Motor neuron (in vitro differentiated cells): ENCODE measurements at regions not wholly inside any gene's neighbourhood (a gene's known extent, or its start where the extent isn't known, plus 50 kb on each side); places are given as distances from the start of the nearest gene placed in this dataset.
"Not testable (repeated sequence)": the region's sequence is repeated elsewhere in the genome, so short reads cannot be mapped to it uniquely, and the experiment has no call there.

Experiments
- ATAC-seq, 8 experiments: fragments of 200-7000 bp; cut with Tn5 transposase; replicated peaks in 6 of 8; 2 replicates each; pipeline ENCODE4 v1.8.0; 2021; ENCODE audit warnings: mild to moderate bottlenecking in 8 of 8, moderate library complexity in 8 of 8
- H3K27ac ChIP-seq, 2 donors: fragments of 250-450 bp; sonication (Bioruptor Pico); 2 replicates each; pipeline ENCODE4 v1.9.0; 2021; ENCODE audit warnings: antibody characterized with exemption in 2 of 2, mild to moderate bottlenecking in 2 of 2, moderate library complexity in 1 of 2
- H3K4me1 ChIP-seq, 2 donors: fragments of 250-450 bp; sonication (Bioruptor Pico); replicated peaks in 1 of 2; 2 replicates each; pipeline ENCODE4 v1.6.1; 2021; ENCODE audit warnings: antibody characterized with exemption in 2 of 2, mild to moderate bottlenecking in 2 of 2, moderate library complexity in 1 of 2
- H3K4me3 ChIP-seq, 5 donors: fragments of 250-450 bp; sonication (Bioruptor Pico); 2 replicates each; pipeline ENCODE4 v1.9.0; 2021; ENCODE audit warnings: antibody characterized with exemption in 5 of 5, mild to moderate bottlenecking in 5 of 5, moderate library complexity in 4 of 5
- WGBS, 10 experiments: fragments of 450-650 bp; shearing (Covaris generic); methylation state at CpG; one replicate each; pipeline ENCODE4 v1.0.0; 2022; 5-methylcytosine and 5-hydroxymethylcytosine counted together
- in situ Hi-C, 9 experiments: fragments of 400-800 bp; cut with MboI; loops; one replicate each; pipeline ENCODE4 v1.15.0; 2021; ENCODE audit warnings: low sequenced_read_pairs in 9 of 9, low pct_unique_long_range_greater_than_20kb in 2 of 9; ENCODE audit not compliant: unreplicated experiment in 9 of 9

DNA sequence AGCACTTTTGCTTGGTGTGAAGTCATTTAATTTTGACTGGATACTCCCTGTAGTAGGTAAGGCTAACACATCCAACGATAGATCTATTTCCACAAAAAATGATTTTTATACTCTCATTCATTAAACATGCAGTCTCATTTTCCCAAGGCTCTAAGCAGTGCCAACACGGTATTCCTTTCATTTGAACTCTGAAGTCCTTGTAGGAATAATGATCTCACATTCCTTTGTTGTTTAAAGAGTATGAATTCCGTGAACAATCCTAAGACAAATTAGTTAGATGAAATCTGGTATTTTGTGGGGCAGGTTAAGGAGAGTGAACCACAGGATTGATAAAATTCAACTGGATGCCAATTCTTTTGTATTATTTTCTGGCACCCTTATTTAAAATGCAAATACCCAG lies 66.6 kb downstream of the LACC1 start:
- H3K27ac ChIP-seq, result no peak overlapping the region
- in situ Hi-C loops, result no loop called here
- 13 to 100% (median 85%) methylated on average over 1 to 3 of the region's 3 CpGs for WGBS, 10 experiments
- H3K4me3 ChIP-seq, result no peak overlapping the region
- no peak for ATAC-seq
- H3K4me1 ChIP-seq, result no peaks in the 10 kb centered on the region

DNA sequence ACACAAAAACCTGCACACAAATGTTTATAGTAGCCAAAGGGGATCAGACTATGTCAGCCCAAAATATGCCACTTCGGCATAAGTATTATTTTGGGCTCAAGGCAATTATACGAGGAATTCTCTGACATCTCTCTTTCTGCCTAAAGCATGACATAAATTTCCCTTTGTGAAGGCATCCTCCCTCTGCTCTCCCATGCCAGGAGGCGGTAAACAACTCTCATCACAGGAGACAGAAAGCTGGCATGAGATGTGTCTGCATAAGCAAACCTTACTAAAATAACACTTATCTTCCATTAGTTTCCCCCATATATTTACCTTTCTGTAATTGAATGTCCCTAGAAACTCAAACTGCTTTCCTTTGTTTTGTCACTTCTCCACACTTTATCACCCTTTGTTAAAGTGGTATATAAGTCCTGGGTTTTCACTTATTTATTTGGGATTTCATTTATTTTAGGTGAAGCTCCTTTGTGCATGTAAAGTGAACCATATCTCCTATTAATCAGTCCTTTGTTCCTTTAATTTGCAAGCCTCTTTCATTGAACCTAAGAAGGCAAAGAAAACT lies 68.3 kb downstream of the LACC1 start:
- in situ Hi-C loops, result no loop called here
- 22 to 100% (median 75%) methylated on average over 1 to 3 of the region's 3 CpGs for WGBS, 10 experiments

DNA sequence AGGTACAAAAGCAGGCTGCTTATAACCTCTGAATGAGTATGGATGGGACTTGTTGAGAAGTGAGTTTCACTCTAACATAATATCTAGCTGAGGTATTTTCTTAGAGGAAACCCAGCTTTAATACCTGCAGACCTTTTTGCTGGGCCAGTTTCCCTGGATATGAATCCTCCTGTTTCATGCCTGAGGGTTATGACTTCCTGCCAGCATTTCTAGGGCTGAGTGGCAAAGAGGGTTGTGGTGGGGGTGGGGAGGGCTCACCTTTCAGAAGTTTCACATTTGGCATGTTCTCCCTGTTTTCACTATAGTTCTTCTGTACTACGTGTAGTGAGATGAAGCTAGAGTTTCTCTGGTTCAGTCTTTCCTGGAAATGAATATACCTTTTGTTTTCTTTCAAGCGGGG lies 73.7 kb downstream of the LACC1 start:
- 20 to 100% (median 88%) methylated on average over 1 to 2 of the region's 2 CpGs; no CpG with 5 or more reads in 2 of the 10 experiments for WGBS, 10 experiments
- no peak for ATAC-seq
- no peak overlapping the region for H3K4me3 ChIP-seq
- no peak overlapping the region for H3K27ac ChIP-seq
- no peaks in the 10 kb centered on the region for H3K4me1 ChIP-seq
- in situ Hi-C loops, result no loop called here

More for the DNA sequence above, 68.3 kb downstream of the LACC1 start:
- Histone ChIP-seq H3K4me3 (no peak overlapping the region), H3K27ac (no peak overlapping the region), H3K4me1 (no peaks in the 10 kb centered on the region)
- no peak for ATAC-seq

DNA sequence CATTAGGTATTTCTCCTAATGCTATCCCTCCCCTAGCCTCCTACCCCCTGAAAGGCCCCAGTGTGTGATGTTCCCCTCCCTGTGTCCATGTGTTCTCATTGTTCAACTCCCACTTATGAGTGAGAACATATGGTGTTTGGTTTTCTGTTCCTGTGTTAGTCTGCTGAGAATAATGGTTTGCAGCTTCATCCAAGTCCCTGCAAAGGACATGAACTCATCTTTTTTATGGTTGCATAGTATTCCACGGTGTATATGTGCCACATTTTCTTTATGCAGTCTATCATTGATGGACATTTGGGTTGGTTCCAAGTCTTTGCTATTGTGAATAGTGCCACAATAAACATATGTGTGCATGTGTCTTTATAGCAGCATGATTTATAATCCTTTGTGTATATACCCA lies 77.3 kb downstream of the LACC1 start:
- H3K27ac ChIP-seq, ATAC-seq, in situ Hi-C loops, H3K4me1 ChIP-seq, H3K4me3 ChIP-seq: not testable (repeated sequence)
- WGBS, 10 experiments, result 0 to 80% methylated on average over 1 of the region's 1 CpG; no CpG with 5 or more reads in 8 of the 10 experiments

DNA sequence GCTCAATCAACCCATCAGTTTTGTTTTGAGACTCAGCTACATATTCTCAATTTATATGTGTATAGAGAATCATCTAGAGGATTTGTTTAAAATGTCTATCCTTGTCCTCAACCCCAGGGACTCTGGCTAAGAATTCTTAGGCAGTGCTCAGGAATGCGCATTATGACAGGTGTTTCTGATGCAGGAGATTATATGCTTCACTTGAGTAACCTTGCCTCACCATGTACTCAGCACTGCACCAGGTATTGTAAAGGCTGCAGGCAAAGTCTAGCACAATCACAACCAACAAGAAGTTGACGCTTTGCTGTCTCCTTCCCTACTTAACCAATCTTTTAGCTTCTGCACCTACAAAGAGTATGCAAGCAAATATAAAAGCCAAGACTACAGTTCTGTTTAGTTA lies 79.6 kb downstream of the LACC1 start:
- WGBS, 10 experiments, result 33 to 100% (median 93%) methylated on average over 1 to 2 of the region's 2 CpGs; no CpG with 5 or more reads in 2 of the 10 experiments
- Histone ChIP-seq H3K4me1 (peaks cover 0 to 3% of the 10 kb centered on the region in 2 donors), H3K4me3 (no peak overlapping the region), H3K27ac (no peak overlapping the region)
- ATAC-seq, result no peak
- in situ Hi-C loops, result no loop called here

DNA sequence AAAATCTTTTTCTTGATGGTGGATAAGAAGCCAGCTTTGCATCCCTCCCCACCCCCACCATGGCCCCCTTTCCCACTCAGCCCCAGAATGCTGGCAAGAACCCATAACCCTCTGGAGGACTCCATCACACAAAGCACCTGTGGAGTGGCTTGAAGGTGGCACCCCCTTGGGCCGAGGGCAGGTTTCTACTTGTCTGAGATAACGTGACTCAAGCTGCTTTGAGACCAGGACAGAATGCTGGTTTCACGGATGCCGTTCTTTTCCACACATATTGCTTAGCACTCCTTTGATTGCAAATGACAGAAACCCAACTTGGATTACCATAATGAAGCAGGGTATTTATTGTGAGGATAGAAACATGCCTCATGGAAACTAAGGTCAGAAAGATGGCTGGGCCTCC lies 82.2 kb downstream of the LACC1 start:
- no peak overlapping the region for H3K4me3 ChIP-seq
- no peak for ATAC-seq
- in situ Hi-C loops, result no loop called here
- no peak overlapping the region for H3K27ac ChIP-seq
- 90 to 93% methylated on average over 2 to 3 of the region's 4 CpGs; no CpG with 5 or more reads in 8 of the 10 experiments for WGBS, 10 experiments
- peaks cover 0 to 3% of the 10 kb centered on the region in 2 donors for H3K4me1 ChIP-seq

DNA sequence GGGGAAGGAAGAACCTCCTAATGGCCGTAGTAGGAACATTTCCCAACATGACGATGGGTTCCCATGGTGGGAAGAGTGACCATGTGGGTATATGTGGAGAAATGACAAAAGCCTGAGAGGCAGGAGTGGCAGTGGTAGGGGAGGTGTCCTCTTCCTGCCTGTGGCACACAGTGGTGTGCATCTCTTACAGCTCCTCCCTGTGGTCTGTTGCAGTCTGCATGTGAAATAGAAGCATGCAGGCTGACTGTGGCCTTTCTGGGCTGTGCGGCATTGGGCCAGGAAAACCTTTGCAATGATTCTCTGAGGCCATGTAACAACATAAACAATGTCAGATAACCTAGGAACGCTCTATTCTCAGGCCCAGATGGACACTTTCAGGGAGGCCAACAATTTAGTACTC lies 84.0 kb downstream of the LACC1 start:
- WGBS, 10 experiments, result 60 to 100% (median 86%) methylated on average over 1 to 4 of the region's 4 CpGs; no CpG with 5 or more reads in 2 of the 10 experiments
- in situ Hi-C loops, result no loop called here
- no peaks in the 10 kb centered on the region for H3K4me1 ChIP-seq
- ATAC-seq, result peak in 2 of 8 experiments; percentile 86 to 93
- no peak overlapping the region for H3K4me3 ChIP-seq
- H3K27ac ChIP-seq, result no peak overlapping the region

DNA sequence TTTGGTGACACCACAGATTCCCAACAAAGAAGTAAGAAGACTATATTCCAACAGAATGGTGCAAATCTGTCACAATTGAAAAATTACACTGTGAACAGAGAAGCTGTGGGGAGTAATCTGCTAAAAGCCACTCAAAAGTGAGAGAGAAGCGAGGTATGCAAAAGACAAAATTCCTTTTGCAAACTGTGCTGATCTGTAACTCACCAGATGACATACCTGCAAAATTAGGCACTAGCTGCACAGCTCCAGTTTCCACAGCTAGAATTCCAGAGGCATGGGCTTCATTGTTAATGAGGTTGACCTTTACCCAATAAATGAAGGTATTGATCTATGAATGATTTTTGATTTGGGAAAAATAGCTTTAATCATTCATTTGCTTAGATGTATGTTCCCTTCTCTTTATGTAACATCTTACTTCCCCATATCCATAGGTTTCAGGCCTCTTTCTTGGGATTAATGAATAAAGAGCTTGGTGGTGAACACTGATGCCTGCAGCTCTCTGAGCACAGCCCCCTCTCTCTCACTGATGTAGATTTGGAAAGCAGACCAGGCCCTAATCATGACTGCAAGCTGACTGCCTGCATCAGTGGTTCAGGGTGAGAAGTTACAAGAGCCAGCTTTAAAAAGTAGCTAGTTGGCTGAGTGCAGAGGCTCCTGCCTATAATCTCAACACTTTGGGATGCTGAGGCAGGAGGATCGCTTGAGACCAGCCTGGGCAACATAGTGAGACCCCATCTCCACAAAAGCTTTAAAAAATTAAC lies 85.2 kb downstream of the LACC1 start:
- in situ Hi-C loops, result no loop called here
- H3K4me1 ChIP-seq, result no peaks in the 10 kb centered on the region
- H3K27ac ChIP-seq, result no peak overlapping the region
- ATAC-seq, result no peak
- no peak overlapping the region for H3K4me3 ChIP-seq
- WGBS, 10 experiments, result 78 to 100% (median 100%) methylated on average over 1 to 2 of the region's 2 CpGs; no CpG with 5 or more reads in 3 of the 10 experiments

DNA sequence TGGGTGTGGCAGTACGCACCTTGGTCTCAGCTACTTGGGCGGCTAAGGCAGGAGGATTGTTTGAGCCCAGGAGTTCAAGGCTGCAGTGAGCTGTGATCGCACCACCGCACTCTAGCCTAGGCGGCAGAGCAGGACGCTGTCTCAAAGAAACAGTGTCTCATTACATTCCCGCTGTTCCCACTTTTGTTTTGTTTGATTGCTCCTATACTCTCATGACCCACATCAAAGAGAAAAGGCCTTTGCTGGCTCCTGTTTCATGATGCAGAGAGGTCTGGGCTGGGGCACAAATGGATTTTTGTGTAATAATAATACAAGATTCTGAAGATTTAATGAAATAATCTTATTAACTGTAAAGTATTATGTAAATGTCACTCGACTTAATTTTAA lies 85.7 kb downstream of the LACC1 start:
- Histone ChIP-seq H3K4me3 (no peak overlapping the region), H3K27ac (no peak overlapping the region), H3K4me1 (no peaks in the 10 kb centered on the region)
- ATAC-seq, result no peak
- 29 to 94% (median 76%) methylated on average over 1 to 4 of the region's 8 CpGs; no CpG with 5 or more reads in 1 of the 10 experiments for WGBS, 10 experiments
- in situ Hi-C loops, result no loop called here

DNA sequence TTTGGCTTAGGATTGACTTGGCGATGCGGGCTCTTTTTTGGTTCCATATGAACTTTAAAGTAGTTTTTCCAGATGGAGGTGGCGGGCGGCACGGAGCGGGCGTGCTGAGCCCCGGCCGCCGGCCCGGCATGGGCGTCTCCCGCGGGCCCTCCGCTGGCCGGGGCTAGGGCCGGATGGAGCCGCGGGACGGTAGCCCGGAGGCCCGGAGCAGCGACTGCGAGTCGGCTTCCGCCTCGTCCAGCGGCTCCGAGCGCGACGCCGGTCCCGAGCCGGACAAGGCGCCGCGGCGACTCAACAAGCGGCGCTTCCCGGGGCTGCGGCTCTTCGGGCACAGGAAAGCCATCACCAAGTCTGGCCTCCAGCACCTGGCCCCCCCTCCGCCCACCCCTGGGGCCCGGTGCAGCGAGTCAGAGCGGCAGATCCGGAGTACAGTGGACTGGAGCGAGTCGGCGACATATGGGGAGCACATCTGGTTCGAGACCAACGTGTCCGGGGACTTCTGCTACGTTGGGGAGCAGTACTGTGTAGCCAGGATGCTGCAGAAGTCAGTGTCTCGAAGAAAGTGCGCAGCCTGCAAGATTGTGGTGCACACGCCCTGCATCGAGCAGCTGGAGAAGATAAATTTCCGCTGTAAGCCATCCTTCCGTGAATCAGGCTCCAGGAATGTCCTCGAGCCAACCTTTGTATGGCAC lies 88.7 kb downstream of the LACC1 start:
- H3K4me3 ChIP-seq, in situ Hi-C loops, H3K4me1 ChIP-seq, H3K27ac ChIP-seq: not testable (repeated sequence)
- 80 to 100% (median 97%) methylated on average over 1 to 5 of the region's 63 CpGs; no CpG with 5 or more reads in 7 of the 10 experiments for WGBS, 10 experiments
- peak in 1 of 8 experiments; percentile 44 for ATAC-seq

DNA sequence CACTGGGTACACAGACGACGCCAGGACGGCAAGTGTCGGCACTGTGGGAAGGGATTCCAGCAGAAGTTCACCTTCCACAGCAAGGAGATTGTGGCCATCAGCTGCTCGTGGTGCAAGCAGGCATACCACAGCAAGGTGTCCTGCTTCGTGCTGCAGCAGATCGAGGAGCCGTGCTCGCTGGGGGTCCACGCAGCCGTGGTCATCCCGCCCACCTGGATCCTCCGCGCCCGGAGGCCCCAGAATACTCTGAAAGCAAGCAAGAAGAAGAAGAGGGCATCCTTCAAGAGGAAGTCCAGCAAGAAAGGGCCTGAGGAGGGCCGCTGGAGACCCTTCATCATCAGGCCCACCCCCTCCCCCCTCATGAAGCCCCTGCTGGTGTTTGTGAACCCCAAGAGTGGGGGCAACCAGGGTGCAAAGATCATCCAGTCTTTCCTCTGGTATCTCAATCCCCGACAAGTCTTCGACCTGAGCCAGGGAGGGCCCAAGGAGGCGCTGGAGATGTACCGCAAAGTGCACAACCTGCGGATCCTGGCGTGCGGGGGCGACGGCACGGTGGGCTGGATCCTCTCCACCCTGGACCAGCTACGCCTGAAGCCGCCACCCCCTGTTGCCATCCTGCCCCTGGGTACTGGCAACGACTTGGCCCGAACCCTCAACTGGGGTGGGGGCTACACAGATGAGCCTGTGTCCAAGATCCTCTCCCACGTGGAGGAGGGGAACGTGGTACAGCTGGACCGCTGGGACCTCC lies 89.4 kb downstream of the LACC1 start:
- in situ Hi-C loops, H3K4me3 ChIP-seq, H3K27ac ChIP-seq, H3K4me1 ChIP-seq, ATAC-seq: not testable (repeated sequence)
- 70 to 98% (median 83%) methylated on average over 1 to 13 of the region's 33 CpGs; no CpG with 5 or more reads in 4 of the 10 experiments for WGBS, 10 experiments

DNA sequence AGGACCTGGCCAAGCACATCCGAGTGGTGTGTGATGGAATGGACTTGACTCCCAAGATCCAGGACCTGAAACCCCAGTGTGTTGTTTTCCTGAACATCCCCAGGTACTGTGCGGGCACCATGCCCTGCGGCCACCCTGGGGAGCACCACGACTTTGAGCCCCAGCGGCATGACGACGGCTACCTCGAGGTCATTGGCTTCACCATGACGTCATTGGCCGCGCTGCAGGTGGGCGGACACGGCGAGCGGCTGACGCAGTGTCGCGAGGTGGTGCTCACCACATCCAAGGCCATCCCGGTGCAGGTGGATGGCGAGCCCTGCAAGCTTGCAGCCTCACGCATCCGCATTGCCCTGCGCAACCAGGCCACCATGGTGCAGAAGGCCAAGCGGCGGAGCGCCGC lies 90.2 kb downstream of the LACC1 start:
- H3K4me3 ChIP-seq, in situ Hi-C loops, H3K27ac ChIP-seq, ATAC-seq, H3K4me1 ChIP-seq: not testable (repeated sequence)
- no CpG with 5 or more reads among the region's 27 CpGs for WGBS, 10 experiments
